ENCODE measurements at regions not wholly inside any gene's neighbourhood (a gene's known extent, or its start where the extent isn't known, plus 50 kb on each side); places are given as distances from the start of the nearest gene placed in this dataset.

GRCh38 chr16:31701734-31702133 lies 171.9 kb upstream of the ZNF267 start:
- no peak for DNase-seq (ENCODE audit: low spot score)

- DNase-seq (ENCODE audit: low spot score): no peak
Observed at GRCh38 chr16:31702796-31703195, 170.8 kb upstream of the ZNF267 start.

- DNase-seq (ENCODE audit: low spot score): no peak
Observed at GRCh38 chr16:31703526-31704128, 170.0 kb upstream of the ZNF267 start.

- no peak for DNase-seq (ENCODE audit: low spot score)
Observed at GRCh38 chr16:31704138-31704537, 169.5 kb upstream of the ZNF267 start.

GRCh38 chr16:31705371-31705770 lies 168.2 kb upstream of the ZNF267 start:
- DNase-seq (ENCODE audit: low spot score): no peak

GRCh38 chr16:31706318-31706717 lies 167.3 kb upstream of the ZNF267 start:
- no peak for DNase-seq (ENCODE audit: low spot score)

GRCh38 chr16:31706925-31707324 lies 166.7 kb upstream of the ZNF267 start:
- DNase-seq (ENCODE audit: low spot score): no peak

GRCh38 chr16:31707743-31708335 lies 165.8 kb upstream of the ZNF267 start:
- no peak for DNase-seq (ENCODE audit: low spot score)

- no peak for DNase-seq (ENCODE audit: low spot score)
Observed at GRCh38 chr16:31708348-31708747, 165.3 kb upstream of the ZNF267 start.

GRCh38 chr16:31709181-31709580 lies 164.4 kb upstream of the ZNF267 start:
- DNase-seq (ENCODE audit: low spot score): no peak

GRCh38 chr16:31710134-31710533 lies 163.5 kb upstream of the ZNF267 start:
- DNase-seq (ENCODE audit: low spot score): no peak

GRCh38 chr16:31710880-31711279 lies 162.7 kb upstream of the ZNF267 start:
- no peak for DNase-seq (ENCODE audit: low spot score)

- no peak for DNase-seq (ENCODE audit: low spot score)
Observed at GRCh38 chr16:31711344-31711845, 162.2 kb upstream of the ZNF267 start.

GRCh38 chr16:31712064-31712540 lies 161.5 kb upstream of the ZNF267 start:
- no peak for DNase-seq (ENCODE audit: low spot score)

- peak; percentile 86 for DNase-seq (ENCODE audit: low spot score)
Observed at GRCh38 chr16:31713071-31713944, 160.3 kb upstream of the ZNF267 start.

GRCh38 chr16:31713945-31714902 lies 159.4 kb upstream of the ZNF267 start:
- peak; percentile 13 for DNase-seq (ENCODE audit: low spot score)

GRCh38 chr16:31714903-31715504 lies 158.6 kb upstream of the ZNF267 start:
- DNase-seq (ENCODE audit: low spot score): no peak

GRCh38 chr16:31715915-31716314 lies 157.7 kb upstream of the ZNF267 start:
- no peak for DNase-seq (ENCODE audit: low spot score)

- DNase-seq (ENCODE audit: low spot score): no peak
Observed at GRCh38 chr16:31718998-31719397, 154.6 kb upstream of the ZNF267 start.

GRCh38 chr16:31727553-31727952 lies 146.1 kb upstream of the ZNF267 start:
- DNase-seq (ENCODE audit: low spot score): no peak

- DNase-seq (ENCODE audit: low spot score): no peak
Observed at GRCh38 chr16:31734265-31734664, 139.3 kb upstream of the ZNF267 start.
